ENCODE measurements at regions not wholly inside any gene's neighbourhood (a gene's known extent, or its start where the extent isn't known, plus 50 kb on each side); places are given as distances from the start of the nearest gene placed in this dataset.

- no peaks in the 10 kb centered on the region for H3K79me2 ChIP-seq (ENCODE audit: insufficient read depth, low read length)
- no peaks in the 10 kb centered on the region for H3K36me3 ChIP-seq (ENCODE audit: low read length)
- no peak overlapping the region for H3K4me3 ChIP-seq (ENCODE audit: insufficient read depth, low read length, poor library complexity, severe bottlenecking)
- H3K9ac ChIP-seq (ENCODE audit: low read length): no peak overlapping the region
- no peak overlapping the region for H3K4me2 ChIP-seq (ENCODE audit: low read depth, low read length, poor library complexity, severe bottlenecking)
- H3F3A ChIP-seq (ENCODE audit: insufficient read depth): no peaks in the 10 kb centered on the region
- no peaks in the 10 kb centered on the region for H3K9me2 ChIP-seq (replicated peaks; ENCODE audit: insufficient read depth, low read length)
- TF ChIP-seq EZH2phosphoT487 (conservative IDR thresholded peaks at IDR 0.05; ENCODE audit: low read length) (no peak), CTCF (IDR thresholded peaks at IDR 0.05; ENCODE audit: insufficient read depth, low read length, poor library complexity, severe bottlenecking) (no peak)
- H4K20me1 ChIP-seq (ENCODE audit: low read depth, low read length): no peaks in the 10 kb centered on the region
- no peak overlapping the region for H2AFZ ChIP-seq (ENCODE audit: low read depth, low read length, severe bottlenecking)
- no peaks in the 10 kb centered on the region for H3K9me3 ChIP-seq (ENCODE audit: insufficient read depth, low read length)
- H3K27ac ChIP-seq (ENCODE audit: low read depth, low read length): no peak overlapping the region
- H3K27me3 ChIP-seq (ENCODE audit: low read length): no peaks in the 10 kb centered on the region
These were observed 316.4 kb upstream of the COBL start for GRCh38 chr7:51633006-51633405.

- Histone ChIP-seq H4K20me1 (ENCODE audit: low read depth, low read length) (no peaks in the 10 kb centered on the region), H3K9me2 (replicated peaks; ENCODE audit: insufficient read depth, low read length) (no peaks in the 10 kb centered on the region), H3K79me2 (ENCODE audit: insufficient read depth, low read length) (no peaks in the 10 kb centered on the region), H3K27me3 (ENCODE audit: low read length) (no peaks in the 10 kb centered on the region), H3K9me3 (ENCODE audit: insufficient read depth, low read length) (no peaks in the 10 kb centered on the region), H2AFZ (ENCODE audit: low read depth, low read length, severe bottlenecking) (no peak overlapping the region), H3K4me3 (ENCODE audit: insufficient read depth, low read length, poor library complexity, severe bottlenecking) (no peak overlapping the region), H3K36me3 (ENCODE audit: low read length) (no peaks in the 10 kb centered on the region), H3K9ac (ENCODE audit: low read length) (no peak overlapping the region), H3K27ac (ENCODE audit: low read depth, low read length) (no peak overlapping the region), H3K4me2 (ENCODE audit: low read depth, low read length, poor library complexity, severe bottlenecking) (no peak overlapping the region), H3F3A (ENCODE audit: insufficient read depth) (no peaks in the 10 kb centered on the region)
- no peak for TF ChIP-seq EZH2phosphoT487 (conservative IDR thresholded peaks at IDR 0.05; ENCODE audit: low read length)
- TF ChIP-seq CTCF (IDR thresholded peaks at IDR 0.05; ENCODE audit: insufficient read depth, low read length, poor library complexity, severe bottlenecking): no peak
These were observed 314.3 kb upstream of the COBL start for GRCh38 chr7:51630933-51631332.

- Histone ChIP-seq H3K4me3 (ENCODE audit: insufficient read depth, low read length, poor library complexity, severe bottlenecking) (no peak overlapping the region), H3K27ac (ENCODE audit: low read depth, low read length) (no peak overlapping the region), H3K27me3 (ENCODE audit: low read length) (no peaks in the 10 kb centered on the region), H3K4me2 (ENCODE audit: low read depth, low read length, poor library complexity, severe bottlenecking) (no peak overlapping the region), H3K9me3 (ENCODE audit: insufficient read depth, low read length) (no peaks in the 10 kb centered on the region), H3F3A (ENCODE audit: insufficient read depth) (no peaks in the 10 kb centered on the region), H3K9me2 (replicated peaks; ENCODE audit: insufficient read depth, low read length) (no peaks in the 10 kb centered on the region), H3K9ac (ENCODE audit: low read length) (no peak overlapping the region), H3K79me2 (ENCODE audit: insufficient read depth, low read length) (no peaks in the 10 kb centered on the region), H4K20me1 (ENCODE audit: low read depth, low read length) (no peaks in the 10 kb centered on the region), H2AFZ (ENCODE audit: low read depth, low read length, severe bottlenecking) (no peak overlapping the region), H3K36me3 (ENCODE audit: low read length) (no peaks in the 10 kb centered on the region)
- no peak for TF ChIP-seq EZH2phosphoT487 (conservative IDR thresholded peaks at IDR 0.05; ENCODE audit: low read length)
- TF ChIP-seq CTCF (IDR thresholded peaks at IDR 0.05; ENCODE audit: insufficient read depth, low read length, poor library complexity, severe bottlenecking): no peak
These were observed 312.6 kb upstream of the COBL start for GRCh38 chr7:51629206-51629605.
